OCI-LY1 (cell line): ENCODE measurements at regions not wholly inside any gene's neighbourhood (a gene's known extent, or its start where the extent isn't known, plus 50 kb on each side); places are given as distances from the start of the nearest gene placed in this dataset.

Source experiments
- H2AFZ ChIP-seq: fragments of 200-600 bp; sonication (generic), shearing (Covaris generic); 2 replicates; pipeline ENCODE4 v1.6.0; 2014; ENCODE audit warnings: antibody characterized with exemption, mild to moderate bottlenecking, low read length
- H3F3A ChIP-seq: fragments of 200-600 bp; sonication (generic), shearing (Covaris generic); 2 replicates; pipeline ENCODE4 v1.6.0; 2014; ENCODE audit warnings: mild to moderate bottlenecking, antibody characterized with exemption, low read length, moderate library complexity; ENCODE audit not compliant: insufficient read depth
- H3K27ac ChIP-seq: fragments of 200-600 bp; sonication (generic); 2 replicates; pipeline ENCODE4 v1.5.1; 2014; ENCODE audit warnings: low read length, mixed run types, mild to moderate bottlenecking, low read depth; ENCODE audit not compliant: poor library complexity, severe bottlenecking
- H3K27me3 ChIP-seq: fragments of 200-600 bp; sonication (generic); 2 replicates; pipeline ENCODE4 v1.6.0; 2014; ENCODE audit warnings: antibody characterized with exemption, mild to moderate bottlenecking, low read length, moderate library complexity; ENCODE audit not compliant: insufficient read depth
- H3K36me3 ChIP-seq: fragments of 200-600 bp; sonication (generic); 2 replicates; pipeline ENCODE4 v1.6.1; 2014; ENCODE audit warnings: mild to moderate bottlenecking, antibody characterized with exemption, low read length, moderate library complexity, mixed read lengths; ENCODE audit not compliant: insufficient read depth
- H3K4me1 ChIP-seq: fragments of 200-600 bp; sonication (generic); 2 replicates; pipeline ENCODE4 v1.5.1; 2014; ENCODE audit warnings: mild to moderate bottlenecking, low read length, moderate library complexity; ENCODE audit not compliant: insufficient read depth, severe bottlenecking
- H3K4me2 ChIP-seq: fragments of 200-600 bp; sonication (generic), shearing (Covaris generic); 2 replicates; pipeline ENCODE4 v1.6.1; 2014; ENCODE audit warnings: low read length
- H3K4me3 ChIP-seq: fragments of 200-600 bp; sonication (generic); 2 replicates; pipeline ENCODE4 v1.5.1; 2014; ENCODE audit warnings: low read length, low read depth, mild to moderate bottlenecking, mixed read lengths; ENCODE audit not compliant: poor library complexity, severe bottlenecking
- H3K79me2 ChIP-seq: fragments of 200-600 bp; shearing (Covaris generic); 2 replicates; pipeline ENCODE4 v1.6.1; 2016; ENCODE audit warnings: mixed run types, low read length, mixed read lengths; ENCODE audit not compliant: insufficient read depth
- H3K9ac ChIP-seq: fragments of 200-600 bp; sonication (generic), shearing (Covaris generic); 2 replicates; pipeline ENCODE4 v1.6.1; 2014; ENCODE audit warnings: mild to moderate bottlenecking, low read length, mixed read lengths
- H3K9me2 ChIP-seq: fragments of 200-600 bp; sonication (generic), shearing (Covaris generic); 2 replicates; pipeline ENCODE4 v1.6.1; 2014; ENCODE audit warnings: low read depth, mild to moderate bottlenecking, low read length, mixed read lengths
- H3K9me3 ChIP-seq: fragments of 200-600 bp; shearing (Covaris generic); 2 replicates; pipeline ENCODE4 v1.6.1; 2014; ENCODE audit warnings: low read length, mixed read lengths
- H4K20me1 ChIP-seq: fragments of 200-600 bp; sonication (generic), shearing (Covaris generic); 2 replicates; pipeline ENCODE4 v1.6.0; 2016; ENCODE audit warnings: mild to moderate bottlenecking, low read length; ENCODE audit not compliant: insufficient read depth
- CTCF ChIP-seq: fragments of 200-600 bp; sonication (generic), shearing (Covaris generic); IDR thresholded peaks from 2 replicates; pipeline ENCODE4 v1.5.1; 2017; ENCODE audit warnings: mild to moderate bottlenecking, antibody characterized with exemption, low read length, moderate library complexity, mixed read lengths
- EZH2 ChIP-seq: fragments of 200-600 bp; sonication (generic), shearing (Covaris generic); IDR thresholded peaks from 2 replicates; pipeline ENCODE4 v1.8.0; 2017; ENCODE audit warnings: borderline replicate concordance, mixed run types, mild to moderate bottlenecking, antibody characterized with exemption, low read length, moderate library complexity, mixed read lengths

- Histone ChIP-seq H3F3A (no peaks in the 10 kb centered on the region), H3K27me3 (no peaks in the 10 kb centered on the region), H3K79me2 (no peaks in the 10 kb centered on the region), H3K9me2 (no peaks in the 10 kb centered on the region), H3K36me3 (no peaks in the 10 kb centered on the region), H3K27ac (no peak overlapping the region), H3K9ac (no peak overlapping the region), H4K20me1 (no peaks in the 10 kb centered on the region), H2AFZ (no peak overlapping the region), H3K9me3 (no peaks in the 10 kb centered on the region), H3K4me2 (no peak overlapping the region), H3K4me3 (no peak overlapping the region), H3K4me1 (no peaks in the 10 kb centered on the region)
- TF ChIP-seq EZH2 = no peak
- no peak for TF ChIP-seq CTCF
Measured at GRCh38 chr5:160978944-160979343, 126.9 kb upstream of the ATP10B start.

- H3K27ac ChIP-seq = no peak overlapping the region
- no peak overlapping the region for H3K9ac ChIP-seq
- H3K36me3 ChIP-seq = no peaks in the 10 kb centered on the region
- no peak for TF ChIP-seq CTCF
- TF ChIP-seq EZH2 = no peak
- no peaks in the 10 kb centered on the region for H3K79me2 ChIP-seq
- H3K4me2 ChIP-seq = no peak overlapping the region
- H4K20me1 ChIP-seq = no peaks in the 10 kb centered on the region
- no peaks in the 10 kb centered on the region for H3K4me1 ChIP-seq
- H3K9me2 ChIP-seq = no peaks in the 10 kb centered on the region
- no peaks in the 10 kb centered on the region for H3K27me3 ChIP-seq
- no peak overlapping the region for H2AFZ ChIP-seq
- no peaks in the 10 kb centered on the region for H3K9me3 ChIP-seq
- no peaks in the 10 kb centered on the region for H3F3A ChIP-seq
- H3K4me3 ChIP-seq = no peak overlapping the region
Measured at GRCh38 chr5:160976181-160976580, 124.2 kb upstream of the ATP10B start.

GRCh38 chr5:160970605-160971191 lies 118.7 kb upstream of the ATP10B start:
- Histone ChIP-seq H3K27ac (no peak overlapping the region), H4K20me1 (no peaks in the 10 kb centered on the region), H3K4me3 (no peak overlapping the region), H2AFZ (no peak overlapping the region), H3K9me3 (no peaks in the 10 kb centered on the region), H3K4me1 (no peaks in the 10 kb centered on the region), H3K9ac (no peak overlapping the region), H3K27me3 (no peaks in the 10 kb centered on the region), H3F3A (no peaks in the 10 kb centered on the region), H3K4me2 (no peak overlapping the region), H3K36me3 (no peaks in the 10 kb centered on the region), H3K9me2 (no peaks in the 10 kb centered on the region), H3K79me2 (no peaks in the 10 kb centered on the region)
- TF ChIP-seq CTCF (peak; percentile 49; the same call in 1 of the 2 replicates), EZH2 (no peak)
